22Rv1 (cell line): ENCODE measurements at regions not wholly inside any gene's neighbourhood (a gene's known extent, or its start where the extent isn't known, plus 50 kb on each side); places are given as distances from the start of the nearest gene placed in this dataset.
"Not testable (repeated sequence)": the region's sequence is repeated elsewhere in the genome, so short reads cannot be mapped to it uniquely, and the experiment has no call there.

Experiments
- H3K27ac ChIP-seq: fragments of 450-650 bp; 2 replicates; pipeline ENCODE4 v1.5.1; 2017
- ZFX ChIP-seq: fragments of 450-650 bp; IDR thresholded peaks from 2 replicates; pipeline ENCODE4 v1.6.1; 2017; ENCODE audit warnings: antibody characterized with exemption, borderline replicate concordance
- TF ChIP-seq, protein P1 (sequence below): fragments of 450-650 bp; IDR thresholded peaks from 2 replicates; pipeline ENCODE4 v1.5.1; 2017; ENCODE audit warnings: mild to moderate bottlenecking

DNA sequence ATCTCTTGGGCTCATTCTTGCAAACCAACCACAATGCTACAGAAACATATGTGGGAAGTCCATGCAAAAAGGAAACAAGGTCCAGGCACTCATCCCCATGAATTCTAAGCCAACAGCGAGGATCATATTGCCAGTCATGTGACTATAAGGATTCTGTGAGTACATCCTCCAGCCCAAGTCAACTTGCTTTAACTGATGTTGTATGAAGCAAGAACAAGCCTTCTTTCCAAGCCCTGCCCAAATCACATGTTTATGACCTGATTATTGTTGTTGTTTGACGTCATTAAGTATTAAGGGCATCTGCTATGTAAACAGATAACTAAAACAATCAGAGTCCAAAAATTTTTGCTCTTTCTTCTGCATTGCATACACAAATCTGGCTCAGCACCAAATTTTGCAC lies 78.2 kb upstream of the MON1B start:
- no peak overlapping the region for H3K27ac ChIP-seq
- no peak for TF ChIP-seq ZFX
- TF ChIP-seq, protein P1, sequence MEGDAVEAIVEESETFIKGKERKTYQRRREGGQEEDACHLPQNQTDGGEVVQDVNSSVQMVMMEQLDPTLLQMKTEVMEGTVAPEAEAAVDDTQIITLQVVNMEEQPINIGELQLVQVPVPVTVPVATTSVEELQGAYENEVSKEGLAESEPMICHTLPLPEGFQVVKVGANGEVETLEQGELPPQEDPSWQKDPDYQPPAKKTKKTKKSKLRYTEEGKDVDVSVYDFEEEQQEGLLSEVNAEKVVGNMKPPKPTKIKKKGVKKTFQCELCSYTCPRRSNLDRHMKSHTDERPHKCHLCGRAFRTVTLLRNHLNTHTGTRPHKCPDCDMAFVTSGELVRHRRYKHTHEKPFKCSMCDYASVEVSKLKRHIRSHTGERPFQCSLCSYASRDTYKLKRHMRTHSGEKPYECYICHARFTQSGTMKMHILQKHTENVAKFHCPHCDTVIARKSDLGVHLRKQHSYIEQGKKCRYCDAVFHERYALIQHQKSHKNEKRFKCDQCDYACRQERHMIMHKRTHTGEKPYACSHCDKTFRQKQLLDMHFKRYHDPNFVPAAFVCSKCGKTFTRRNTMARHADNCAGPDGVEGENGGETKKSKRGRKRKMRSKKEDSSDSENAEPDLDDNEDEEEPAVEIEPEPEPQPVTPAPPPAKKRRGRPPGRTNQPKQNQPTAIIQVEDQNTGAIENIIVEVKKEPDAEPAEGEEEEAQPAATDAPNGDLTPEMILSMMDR, result no peak

DNA sequence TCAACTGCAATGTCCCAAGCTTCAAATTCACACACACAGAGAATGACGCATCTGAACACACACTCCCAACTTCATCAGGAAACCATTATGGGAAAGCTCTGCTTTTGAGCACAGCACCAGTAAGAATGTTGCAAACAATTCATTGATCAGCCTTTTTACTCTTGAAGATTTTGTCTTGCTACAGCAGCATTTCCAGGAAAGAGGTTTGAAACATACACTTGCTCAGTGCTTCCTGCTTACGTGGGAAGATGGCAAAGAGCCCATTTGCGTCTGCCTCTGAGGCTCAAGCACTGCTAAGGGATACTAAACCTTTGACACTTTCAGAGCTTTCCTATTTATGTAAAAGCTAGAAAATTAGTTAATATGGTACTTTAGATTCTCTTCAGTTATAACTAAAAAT lies 77.2 kb upstream of the MON1B start:
- H3K27ac ChIP-seq, result no peak overlapping the region

DNA sequence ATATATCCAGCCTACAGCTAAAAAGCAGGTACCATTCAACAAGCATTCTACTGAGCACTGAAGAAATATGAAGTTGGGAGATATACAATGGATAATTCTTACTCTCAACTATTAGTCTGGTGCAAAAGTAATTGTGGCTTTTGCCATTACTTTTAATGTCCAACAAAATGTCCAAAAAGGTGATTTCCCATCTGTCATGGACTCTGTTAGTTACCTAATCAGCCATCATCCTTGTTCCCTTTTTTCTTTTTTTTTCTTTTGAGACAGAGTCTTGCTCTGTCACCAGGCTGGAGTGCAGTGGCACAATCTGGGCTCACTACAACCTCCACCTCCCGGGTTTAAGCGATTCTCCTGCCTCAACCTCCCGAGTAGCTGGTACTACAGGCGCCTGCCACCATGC lies 76.6 kb upstream of the MON1B start:
- not testable (repeated sequence) for H3K27ac ChIP-seq

More for the DNA sequence above, 77.2 kb upstream of the MON1B start:
- no peak for TF ChIP-seq ZFX
- TF ChIP-seq, protein P1, result no peak

DNA sequence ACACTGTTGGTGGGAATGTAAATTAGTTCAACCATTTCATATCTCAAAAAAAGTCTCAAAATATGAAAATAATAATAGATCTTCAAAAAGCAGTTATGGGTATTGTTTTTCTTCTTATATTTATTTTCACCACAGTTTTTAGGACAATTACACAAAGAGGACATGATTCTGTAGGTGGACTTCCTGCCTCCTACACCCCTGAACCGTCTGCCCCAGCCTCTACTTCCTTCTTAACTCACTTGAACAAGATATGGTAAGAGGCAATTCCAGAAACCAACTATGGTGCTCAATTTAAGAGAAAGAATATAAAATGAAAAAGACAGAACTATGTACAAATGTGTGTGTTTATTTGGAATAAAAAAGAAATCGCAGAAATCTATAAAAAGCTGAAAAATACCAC lies 74.1 kb upstream of the MON1B start:
- H3K27ac ChIP-seq, result no peak overlapping the region
- TF ChIP-seq ZFX, result no peak
- TF ChIP-seq, protein P1, result no peak

DNA sequence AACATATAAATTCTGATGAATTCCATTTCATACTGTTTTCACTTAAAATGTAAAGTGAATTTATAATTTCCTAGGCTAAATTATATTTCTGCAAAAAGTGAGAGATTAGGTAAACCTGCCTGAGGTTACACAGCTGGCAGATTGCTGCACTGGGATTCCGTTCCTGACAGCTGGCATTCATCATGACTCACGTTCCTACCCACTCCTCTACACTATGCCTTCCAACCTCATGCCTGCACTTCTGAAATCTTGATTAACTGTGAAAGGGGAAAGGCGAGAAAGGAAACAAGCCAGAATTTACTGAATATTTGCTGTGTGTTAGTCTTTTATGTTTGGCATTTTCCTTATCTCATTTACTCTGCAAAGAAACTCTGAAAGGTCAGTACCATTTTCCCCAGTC lies 73.3 kb upstream of the MON1B start:
- TF ChIP-seq, protein P1, result no peak
- TF ChIP-seq ZFX, result no peak
- H3K27ac ChIP-seq, result no peak overlapping the region

DNA sequence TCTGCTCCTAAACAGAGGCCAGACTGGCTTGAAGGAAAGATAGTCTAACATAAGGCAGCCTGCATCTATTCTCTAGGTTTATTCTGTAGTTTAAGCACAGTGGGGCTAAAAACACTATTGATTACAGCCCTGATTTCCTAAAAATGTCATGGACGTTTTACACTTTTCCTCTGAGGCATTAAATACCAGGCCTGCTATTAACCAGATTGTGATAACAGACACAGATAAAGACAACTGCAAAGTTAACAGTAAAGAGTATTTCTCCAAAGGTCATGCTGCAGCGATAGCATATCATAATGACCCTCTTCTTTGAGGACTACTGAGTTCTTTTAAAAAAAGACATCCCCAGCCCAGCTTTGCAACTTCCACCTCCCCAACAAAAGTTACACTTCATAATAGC lies 59.6 kb upstream of the MON1B start:
- TF ChIP-seq, protein P1, result no peak
- TF ChIP-seq ZFX, result no peak
- no peak overlapping the region for H3K27ac ChIP-seq

DNA sequence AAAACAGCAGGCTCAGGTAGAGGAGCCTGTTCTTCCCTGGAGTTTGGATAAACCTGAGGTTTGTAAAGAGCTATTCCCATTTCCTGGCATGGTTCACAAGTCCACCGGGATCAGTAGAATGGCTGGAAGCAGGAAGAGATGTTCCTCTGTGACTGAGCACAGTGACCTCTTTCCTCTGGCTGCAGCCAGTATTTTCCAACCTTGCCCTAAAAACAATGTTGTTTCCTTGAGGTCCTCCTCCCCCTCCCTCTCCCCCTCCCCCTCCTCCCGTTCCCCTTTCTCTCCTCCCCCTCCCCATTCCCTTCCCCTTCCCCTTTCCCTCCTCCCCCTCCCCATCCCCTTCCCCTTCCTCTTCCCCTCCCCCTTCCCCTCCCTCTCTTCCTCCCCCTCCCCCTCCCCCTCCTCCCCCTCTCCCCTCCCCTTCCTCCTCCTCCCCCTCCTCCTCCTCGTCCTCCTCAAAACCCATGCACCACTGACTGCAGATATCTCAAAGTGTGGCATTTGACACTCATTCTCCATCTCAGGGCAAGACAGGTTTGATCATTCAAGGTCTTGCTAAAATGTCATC lies 58.9 kb upstream of the MON1B start:
- no peak for TF ChIP-seq ZFX
- TF ChIP-seq, protein P1, result no peak
- no peak overlapping the region for H3K27ac ChIP-seq

DNA sequence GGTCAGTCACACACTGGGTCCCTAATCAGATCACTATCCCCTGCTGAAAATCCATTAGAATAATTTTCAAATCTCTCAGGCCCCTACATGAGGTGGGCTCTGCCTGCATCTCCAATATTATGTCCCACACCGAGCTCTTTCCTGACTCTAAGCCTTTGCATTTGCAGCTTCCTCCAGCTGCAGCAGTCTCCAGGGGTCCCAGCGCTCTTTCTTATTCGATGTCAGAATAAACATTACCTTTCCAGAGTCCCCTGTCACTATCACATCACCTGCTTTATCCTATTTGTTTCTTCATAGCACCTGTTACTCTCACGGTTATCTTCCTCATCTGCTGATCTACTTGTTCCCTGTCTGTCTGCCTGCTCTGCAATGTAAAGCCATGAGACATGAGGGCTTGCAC lies 57.3 kb upstream of the MON1B start:
- TF ChIP-seq, protein P1, result no peak
- no peak for TF ChIP-seq ZFX
- H3K27ac ChIP-seq, result no peak overlapping the region
